Neuronal stem cell (in vitro differentiated cells): ENCODE measurements at regions not wholly inside any gene's neighbourhood (a gene's known extent, or its start where the extent isn't known, plus 50 kb on each side); places are given as distances from the start of the nearest gene placed in this dataset.

Source experiments
- DNase-seq: peaks from one replicate; pipeline ENCODE4 v3.0.0-alpha.2; 2013; ENCODE audit warnings: low spot score
- H2AFZ ChIP-seq: one replicate; pipeline ENCODE4 v1.6.1; 2013; ENCODE audit warnings: mild to moderate bottlenecking, low read length, inconsistent platforms
- H2AK5ac ChIP-seq: 2 replicates; pipeline ENCODE4 v1.6.1; 2013; ENCODE audit warnings: low read depth, mild to moderate bottlenecking, inconsistent platforms, low read length, moderate library complexity, mixed read lengths
- H2BK120ac ChIP-seq: 2 replicates; pipeline ENCODE4 v1.6.1; 2013; ENCODE audit warnings: low read depth, mild to moderate bottlenecking, inconsistent platforms, low read length, moderate library complexity, mixed read lengths
- H2BK12ac ChIP-seq: one replicate; pipeline ENCODE4 v1.6.1; 2013; ENCODE audit warnings: low read length, inconsistent platforms
- H2BK15ac ChIP-seq: 2 replicates; pipeline ENCODE4 v1.6.1; 2013; ENCODE audit warnings: mild to moderate bottlenecking, low read length, inconsistent platforms, mixed read lengths
- H2BK5ac ChIP-seq: one replicate; pipeline ENCODE4 v1.6.1; 2013; ENCODE audit warnings: inconsistent platforms, mild to moderate bottlenecking, low read length, moderate library complexity
- H3K14ac ChIP-seq: one replicate; pipeline ENCODE4 v1.6.1; 2013; ENCODE audit warnings: low read length, inconsistent platforms
- H3K18ac ChIP-seq: 2 replicates; pipeline ENCODE4 v1.6.1; 2013; ENCODE audit warnings: low read length, inconsistent platforms
- H3K23ac ChIP-seq: 2 replicates; pipeline ENCODE4 v1.6.1; 2013; ENCODE audit warnings: low read depth, mild to moderate bottlenecking, mixed read lengths, low read length, inconsistent platforms; ENCODE audit not compliant: poor library complexity
- H3K27ac ChIP-seq: replicated peaks from 3 replicates; pipeline ENCODE4 v1.5.1; 2013; ENCODE audit warnings: low read length, inconsistent platforms
- H3K27me3 ChIP-seq, 3 experiments: 2 replicates each; pipeline ENCODE4 v1.6.1; 2013; ENCODE audit warnings: low read length in 3 of 3, mild to moderate bottlenecking in 2 of 3, inconsistent platforms in 1 of 3, low read depth in 1 of 3, mixed read lengths in 1 of 3, moderate library complexity in 1 of 3; ENCODE audit not compliant: control insufficient read depth in 3 of 3, insufficient read depth in 3 of 3
- H3K36me3 ChIP-seq, 2 donors: replicated peaks in 1 of 2; 2 replicates each; pipeline ENCODE4 v1.6.1; 2013; ENCODE audit warnings: low read length in 2 of 2; ENCODE audit not compliant: control insufficient read depth in 2 of 2, insufficient read depth in 2 of 2
- H3K4ac ChIP-seq: 2 replicates; pipeline ENCODE4 v1.6.1; 2013; ENCODE audit warnings: inconsistent platforms, mild to moderate bottlenecking, low read length, moderate library complexity
- H3K4me1 ChIP-seq, 2 donors: 1 replicate in 1 of 2; 2 replicates in 1 of 2; pipeline ENCODE4 v1.6.1; 2013; ENCODE audit warnings: low read length in 2 of 2, low read depth in 1 of 2; ENCODE audit not compliant: control insufficient read depth in 2 of 2, insufficient read depth in 1 of 2
- H3K4me2 ChIP-seq: one replicate; pipeline ENCODE4 v1.6.1; 2013; ENCODE audit warnings: mild to moderate bottlenecking, low read length, inconsistent platforms; ENCODE audit not compliant: insufficient read depth, poor library complexity, severe bottlenecking
- H3K4me3 ChIP-seq, 2 donors: 2 replicates each; pipeline ENCODE4 v1.5.1; 2013; ENCODE audit warnings: low read length in 2 of 2, mild to moderate bottlenecking in 2 of 2, inconsistent platforms in 1 of 2, moderate library complexity in 1 of 2
- H3K79me1 ChIP-seq: one replicate; pipeline ENCODE4 v1.6.1; 2013; ENCODE audit warnings: low read depth, mild to moderate bottlenecking, inconsistent platforms, low read length, moderate library complexity
- H3K9ac ChIP-seq: one replicate; pipeline ENCODE4 v1.6.1; 2013; ENCODE audit warnings: mild to moderate bottlenecking, low read depth, low read length, inconsistent platforms; ENCODE audit not compliant: poor library complexity
- H3K9me3 ChIP-seq, 2 donors: replicated peaks in 1 of 2; 2 replicates each; pipeline versions ENCODE3 to v1.6.1; 2013; ENCODE audit warnings: low read length in 2 of 2, mild to moderate bottlenecking in 2 of 2, inconsistent platforms in 1 of 2, low read depth in 1 of 2, mixed read lengths in 1 of 2, moderate library complexity in 1 of 2; ENCODE audit not compliant: control insufficient read depth in 2 of 2, insufficient read depth in 1 of 2
- H4K8ac ChIP-seq: one replicate; pipeline ENCODE4 v1.6.1; 2013; ENCODE audit warnings: low read depth, mild to moderate bottlenecking, inconsistent platforms, low read length, moderate library complexity
- H4K91ac ChIP-seq: one replicate; pipeline ENCODE4 v1.6.1; 2013; ENCODE audit warnings: low read length, low read depth, mild to moderate bottlenecking, inconsistent platforms; ENCODE audit not compliant: poor library complexity
- WGBS, 2 donors: extraction: QIAGEN DNeasy Blood & Tissue Kit; methylation state at CpG; one replicate each; pipeline ENCODE4 v1.1.7; 2013; ENCODE audit warnings: missing lambda C conversion rate in 2 of 2, mixed read lengths in 1 of 2; ENCODE audit not compliant: insufficient read length in 2 of 2, insufficient replicate concordance in 1 of 2; ENCODE audit errors: extremely low coverage in 2 of 2; 5-methylcytosine and 5-hydroxymethylcytosine counted together

DNA sequence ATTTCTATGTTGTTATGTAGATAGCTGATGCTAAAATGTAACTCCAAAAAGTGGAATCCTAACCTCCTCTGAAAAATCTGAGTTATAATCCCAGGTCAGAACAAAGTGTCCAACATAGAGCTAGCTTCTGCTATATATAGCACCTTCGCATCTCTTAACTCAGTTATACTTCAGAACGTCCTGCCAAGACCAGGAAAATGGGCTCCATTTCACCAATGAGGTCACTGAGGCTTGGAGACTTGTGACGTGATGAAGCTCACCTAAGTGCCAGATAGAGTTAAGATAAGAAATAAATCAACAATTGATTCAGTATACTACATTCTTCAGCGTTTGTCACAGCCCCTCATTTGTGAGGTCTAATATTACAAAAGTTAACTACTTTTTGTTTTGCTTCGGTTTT, 88.8 kb downstream of the KCTD12 start:
- no peaks in the 10 kb centered on the region for H3K79me1 ChIP-seq
- no peak overlapping the region for H3K4me3 ChIP-seq
- no peak overlapping the region for H2AFZ ChIP-seq
- no peaks in the 10 kb centered on the region for H3K27me3 ChIP-seq
- no peak overlapping the region for H3K9ac ChIP-seq
- H2BK15ac ChIP-seq, result no peak overlapping the region
- H2AK5ac ChIP-seq, result no peak overlapping the region
- no peak overlapping the region for H3K27ac ChIP-seq
- DNase-seq, result no peak
- no peaks in the 10 kb centered on the region for H3K9me3 ChIP-seq
- no peaks in the 10 kb centered on the region for H3K36me3 ChIP-seq
- H4K91ac ChIP-seq, result no peak overlapping the region
- no CpG with 5 or more reads among the region's 5 CpGs for WGBS, 2 donors
- no peak overlapping the region for H3K4me2 ChIP-seq
- H3K4ac ChIP-seq, result no peak overlapping the region
- H3K18ac ChIP-seq, result no peak overlapping the region
- no peaks in the 10 kb centered on the region for H3K4me1 ChIP-seq
- no peak overlapping the region for H2BK12ac ChIP-seq
- no peak overlapping the region for H2BK120ac ChIP-seq
- H3K14ac ChIP-seq, result no peak overlapping the region
- no peak overlapping the region for H4K8ac ChIP-seq
- no peak overlapping the region for H3K23ac ChIP-seq
- no peak overlapping the region for H2BK5ac ChIP-seq

DNA sequence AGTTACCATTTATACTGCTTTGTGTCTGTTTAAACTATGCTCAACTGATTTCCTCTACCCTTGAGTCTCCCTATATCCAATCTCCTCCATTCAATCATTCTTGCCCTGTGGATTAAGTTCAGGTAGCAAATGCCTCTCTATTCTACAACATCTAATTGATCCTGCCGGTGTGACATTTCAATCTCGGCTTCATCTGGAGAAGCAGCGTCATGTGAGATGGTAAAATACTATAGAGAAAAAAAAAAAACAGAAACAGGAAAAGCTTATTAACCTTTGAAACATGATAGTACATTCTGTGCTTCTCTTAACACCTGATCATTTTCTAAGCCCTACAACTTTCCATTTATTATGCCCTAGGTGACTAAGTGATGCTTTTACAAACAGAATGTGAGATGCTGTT, 89.4 kb downstream of the KCTD12 start:
- Histone ChIP-seq H2BK5ac (no peak overlapping the region), H2BK15ac (no peak overlapping the region), H3K14ac (no peak overlapping the region), H3K4me1 (no peaks in the 10 kb centered on the region), H2BK120ac (no peak overlapping the region), H2BK12ac (no peak overlapping the region), H3K18ac (no peak overlapping the region), H3K27ac (no peak overlapping the region), H3K4ac (no peak overlapping the region), H3K36me3 (no peaks in the 10 kb centered on the region), H2AK5ac (no peak overlapping the region), H3K79me1 (no peaks in the 10 kb centered on the region), H3K4me3 (no peak overlapping the region), H3K9ac (no peak overlapping the region), H2AFZ (no peak overlapping the region), H3K4me2 (no peak overlapping the region), H3K27me3 (no peaks in the 10 kb centered on the region), H4K91ac (no peak overlapping the region), H3K23ac (no peak overlapping the region), H3K9me3 (no peaks in the 10 kb centered on the region), H4K8ac (no peak overlapping the region)
- DNase-seq, result no peak
- WGBS, 2 donors, result no CpG with 5 or more reads among the region's 3 CpGs

DNA sequence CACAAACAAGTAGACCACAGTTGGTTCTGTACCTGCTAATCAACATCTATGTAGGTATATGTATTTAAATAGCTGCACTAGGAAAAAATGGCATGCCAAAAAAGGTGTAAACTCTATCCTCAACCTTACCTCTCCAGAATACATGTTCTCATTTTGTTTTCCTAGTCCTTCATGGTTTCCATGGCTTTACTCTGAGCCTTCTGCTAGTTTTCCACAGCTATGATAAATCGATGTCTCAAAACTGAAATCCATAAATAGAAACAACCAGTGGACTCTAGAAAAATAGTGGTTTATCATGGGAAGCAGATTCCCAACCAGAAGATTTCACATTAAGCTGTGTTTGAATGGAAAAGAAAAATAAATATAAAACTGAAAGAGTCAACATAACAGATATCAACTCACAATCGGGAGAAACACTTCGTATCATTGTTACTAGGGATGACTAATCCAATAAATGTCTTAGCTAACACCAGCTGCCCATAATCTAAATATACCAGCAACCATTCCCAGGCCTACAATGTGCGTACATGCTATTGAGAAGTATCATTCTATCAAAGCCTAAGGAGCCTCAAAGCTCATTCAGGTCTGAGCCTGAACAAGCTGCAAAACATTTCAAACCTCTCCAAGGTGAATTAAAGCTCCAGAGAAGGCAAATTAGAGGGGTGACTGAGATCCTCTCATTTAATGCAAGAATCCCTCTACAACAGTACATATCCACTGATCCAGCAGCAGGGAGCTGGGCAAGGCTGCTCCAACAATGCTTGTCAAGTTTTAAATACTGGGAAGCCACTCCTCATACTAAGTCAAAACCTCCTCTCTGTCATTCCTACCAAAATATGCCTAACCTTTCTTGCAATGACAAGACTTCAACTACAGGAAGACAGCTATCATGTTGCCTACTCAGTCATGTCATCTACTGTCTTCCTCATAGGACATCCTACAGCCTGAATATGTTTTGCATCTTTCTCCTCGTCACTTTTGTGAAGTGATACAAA, 90.2 kb downstream of the KCTD12 start:
- Histone ChIP-seq H2BK15ac (no peak overlapping the region), H3K4me1 (peaks cover 0 to 1% of the 10 kb centered on the region in 2 donors), H3K9ac (no peak overlapping the region), H3K27me3 (no peaks in the 10 kb centered on the region), H2BK12ac (no peak overlapping the region), H3K9me3 (no peaks in the 10 kb centered on the region), H3K23ac (no peak overlapping the region), H2BK120ac (no peak overlapping the region), H2AK5ac (no peak overlapping the region), H3K4ac (no peak overlapping the region), H4K8ac (no peak overlapping the region), H3K18ac (no peak overlapping the region), H3K4me2 (no peak overlapping the region), H3K4me3 (no peak overlapping the region), H3K79me1 (no peaks in the 10 kb centered on the region), H3K27ac (no peak overlapping the region), H3K36me3 (no peaks in the 10 kb centered on the region), H4K91ac (no peak overlapping the region), H3K14ac (no peak overlapping the region), H2AFZ (no peak overlapping the region), H2BK5ac (no peak overlapping the region)
- WGBS, 2 donors, result no CpG with 5 or more reads among the region's 5 CpGs
- DNase-seq, result no peak

DNA sequence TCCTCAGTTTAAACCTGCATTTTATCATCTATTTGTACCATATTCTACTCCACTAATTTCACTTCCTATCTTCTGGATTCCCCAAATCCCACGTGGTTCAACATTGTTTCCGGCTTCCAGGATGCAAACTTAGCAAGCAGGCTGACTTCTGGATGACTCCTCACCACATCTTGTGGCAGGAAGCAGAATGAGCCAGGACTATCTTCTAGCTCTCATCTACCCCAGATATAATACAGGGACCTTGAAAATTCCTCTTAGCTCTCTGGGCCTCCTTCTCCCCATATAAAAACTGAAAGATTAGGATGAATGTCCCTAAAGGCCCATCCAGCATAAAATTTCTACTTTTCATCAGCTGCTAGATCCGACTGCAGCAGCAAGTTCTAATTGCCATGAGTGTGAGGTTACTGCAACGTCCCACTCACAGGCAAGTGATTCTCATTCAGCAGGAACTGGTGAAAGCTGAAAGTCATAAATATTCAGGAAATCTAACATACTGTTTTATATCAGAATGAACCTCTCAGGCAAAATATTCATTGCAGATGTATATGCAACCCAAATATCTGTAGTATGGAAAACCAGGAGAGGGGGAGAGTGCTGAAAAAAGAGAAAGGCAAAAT, 93.4 kb downstream of the KCTD12 start:
- DNase-seq, result no peak
- H3K4ac ChIP-seq, result no peak overlapping the region
- no peaks in the 10 kb centered on the region for H3K27me3 ChIP-seq
- H2AFZ ChIP-seq, result no peak overlapping the region
- no peak overlapping the region for H3K18ac ChIP-seq
- no peak overlapping the region for H3K27ac ChIP-seq
- H2BK15ac ChIP-seq, result no peak overlapping the region
- H2BK120ac ChIP-seq, result no peak overlapping the region
- no peak overlapping the region for H3K23ac ChIP-seq
- no CpG with 5 or more reads among the region's 4 CpGs for WGBS, 2 donors
- H3K9ac ChIP-seq, result no peak overlapping the region
- no peak overlapping the region for H2BK5ac ChIP-seq
- H2AK5ac ChIP-seq, result no peak overlapping the region
- H3K36me3 ChIP-seq, result no peaks in the 10 kb centered on the region
- no peak overlapping the region for H4K91ac ChIP-seq
- H3K4me1 ChIP-seq, result peaks cover 0 to 9% of the 10 kb centered on the region in 2 donors
- H2BK12ac ChIP-seq, result no peak overlapping the region
- no peaks in the 10 kb centered on the region for H3K9me3 ChIP-seq
- H3K4me2 ChIP-seq, result no peak overlapping the region
- no peak overlapping the region for H3K4me3 ChIP-seq
- H4K8ac ChIP-seq, result no peak overlapping the region
- H3K14ac ChIP-seq, result no peak overlapping the region
- no peaks in the 10 kb centered on the region for H3K79me1 ChIP-seq
